ENCODE measurements at regions not wholly inside any gene's neighbourhood (a gene's known extent, or its start where the extent isn't known, plus 50 kb on each side); places are given as distances from the start of the nearest gene placed in this dataset.
A peak's percentile ranks its signal among the peaks of the same experiment; 100 is the strongest.
"Not testable (repeated sequence)": the region's sequence is repeated elsewhere in the genome, so short reads cannot be mapped to it uniquely, and the experiment has no call there.

- intact Hi-C loops (cut with DNase I): no loop called here
- DNase-seq (ENCODE audit: low spot score): no peak
These were observed 75.9 kb upstream of the PTPN1 start for GRCh38 chr20:50434321-50434652.

- intact Hi-C loops (cut with DNase I): no loop called here
- no peak for DNase-seq (ENCODE audit: low spot score)
These were observed 75.4 kb upstream of the PTPN1 start for GRCh38 chr20:50434653-50435396.

- intact Hi-C loops (cut with DNase I): no loop called here
- no peak for DNase-seq (ENCODE audit: low spot score)
These were observed 74.7 kb upstream of the PTPN1 start for GRCh38 chr20:50435397-50436051.

- DNase-seq (ENCODE audit: low spot score): no peak
- intact Hi-C loops (cut with DNase I): no loop called here
These were observed 74.0 kb upstream of the PTPN1 start for GRCh38 chr20:50436052-50436656.

GRCh38 chr20:50436696-50437095, 73.5 kb upstream of the PTPN1 start:
- DNase-seq (ENCODE audit: low spot score): no peak
- intact Hi-C loops (cut with DNase I): no loop called here

GRCh38 chr20:50438986-50439407, 71.2 kb upstream of the PTPN1 start:
- intact Hi-C loops (cut with DNase I): no loop called here
- DNase-seq (ENCODE audit: low spot score): no peak

- no peak for DNase-seq (ENCODE audit: low spot score)
- intact Hi-C loops (cut with DNase I): no loop called here
These were observed 70.4 kb upstream of the PTPN1 start for GRCh38 chr20:50439539-50440453.

- intact Hi-C loops (cut with DNase I): no loop called here
- DNase-seq (ENCODE audit: low spot score): no peak
These were observed 67.7 kb upstream of the PTPN1 start for GRCh38 chr20:50442512-50442911.

- DNase-seq (ENCODE audit: low spot score): no peak
- intact Hi-C loops (cut with DNase I): no loop called here
These were observed 64.6 kb upstream of the PTPN1 start for GRCh38 chr20:50445354-50446151.

GRCh38 chr20:50446351-50447101, 63.7 kb upstream of the PTPN1 start:
- no peak for DNase-seq (ENCODE audit: low spot score)
- intact Hi-C loops (cut with DNase I): no loop called here

- intact Hi-C loops (cut with DNase I): no loop called here
- DNase-seq (ENCODE audit: low spot score): no peak
These were observed 62.9 kb upstream of the PTPN1 start for GRCh38 chr20:50447102-50447804.

- intact Hi-C loops (cut with DNase I): no loop called here
- no peak for DNase-seq (ENCODE audit: low spot score)
These were observed 62.4 kb upstream of the PTPN1 start for GRCh38 chr20:50447817-50448216.

GRCh38 chr20:50448625-50449403, 61.4 kb upstream of the PTPN1 start:
- intact Hi-C loops (cut with DNase I): not testable (repeated sequence)
- peak; percentile 11 for DNase-seq (ENCODE audit: low spot score)

GRCh38 chr20:50449738-50450492, 60.3 kb upstream of the PTPN1 start:
- intact Hi-C loops (cut with DNase I): no loop called here
- DNase-seq (ENCODE audit: low spot score): peak; percentile 32

- intact Hi-C loops (cut with DNase I): no loop called here
- DNase-seq (ENCODE audit: low spot score): no peak
These were observed 59.7 kb upstream of the PTPN1 start for GRCh38 chr20:50450493-50450826.

All from posterior vena cava (tissue), 2 donors.